ENCODE measurements at regions not wholly inside any gene's neighbourhood (a gene's known extent, or its start where the extent isn't known, plus 50 kb on each side); places are given as distances from the start of the nearest gene placed in this dataset.
"Not testable (repeated sequence)": the region's sequence is repeated elsewhere in the genome, so short reads cannot be mapped to it uniquely, and the experiment has no call there.

GRCh38 chr2:207231967-207232366, 66.2 kb upstream of the KLF7 start:
- TF ChIP-seq Cebpa-rat (IDR thresholded peaks at IDR 0.05) = no peak
- no peaks in the 10 kb centered on the region for H4K20me1 ChIP-seq
- peaks cover 0 to 37% (median 6%) of the 10 kb centered on the region in 11 experiments; a peak in 11 of 22 replicates for H3K9me3 ChIP-seq (replicated peaks in 1 of 11)
- H3K36me3 ChIP-seq = no peaks in the 10 kb centered on the region; a peak in 1 of 22 replicates
- H3K4me3 ChIP-seq = no peak overlapping the region
- H3K27me3 ChIP-seq = no peaks in the 10 kb centered on the region
- peaks cover 0 to 94% (median 20%) of the 10 kb centered on the region in 10 experiments; a peak in 13 of 20 replicates for H3K4me1 ChIP-seq
- peak overlapping the region in 4 of 11 experiments; percentile 4 to 87 (median 73); a peak in 7 of 22 replicates for H3K4me2 ChIP-seq
- 0 out of 22 replicates have a peak overlapping the region, but pooled peaks of 1 of the 11 experiments have one; percentile 59 for H3K9ac ChIP-seq
- H3K27ac ChIP-seq = peak overlapping the region in 3 of 11 experiments; percentile 51 to 78 (median 67); a peak in 4 of 22 replicates

GRCh38 chr2:207233141-207233540, 67.4 kb upstream of the KLF7 start:
- Histone ChIP-seq H3K9me3 (replicated peaks in 1 of 11) (peaks cover 0 to 37% (median 6%) of the 10 kb centered on the region in 11 experiments; a peak in 11 of 22 replicates), H3K4me1 (peaks cover 0 to 100% (median 32%) of the 10 kb centered on the region in 10 experiments; a peak in 16 of 20 replicates), H3K27ac (0 out of 22 replicates have a peak overlapping the region, but pooled peaks of 1 of the 11 experiments have one; percentile 93), H3K4me2 (peak overlapping the region in 2 of 11 experiments; percentile 86 to 87; a peak in 4 of 22 replicates)
- not testable (repeated sequence) for H3K4me3 ChIP-seq, H4K20me1 ChIP-seq, H3K9ac ChIP-seq, H3K27me3 ChIP-seq, H3K36me3 ChIP-seq

- Histone ChIP-seq H3K9me3 (replicated peaks in 1 of 11) (peaks cover 0 to 37% (median 6%) of the 10 kb centered on the region in 11 experiments; a peak in 11 of 22 replicates), H3K4me3 (no peak overlapping the region)
Measured at GRCh38 chr2:207233731-207234130, 68.0 kb upstream of the KLF7 start.

GRCh38 chr2:207235621-207236020, 69.9 kb upstream of the KLF7 start:
- peak overlapping the region in 6 of 11 experiments; percentile 37 to 96 (median 84); a peak in 12 of 22 replicates for H3K4me2 ChIP-seq
- peaks cover 6 to 100% (median 55%) of the 10 kb centered on the region in 10 experiments; a peak in 19 of 20 replicates for H3K4me1 ChIP-seq
- 0 out of 22 replicates have a peak, but pooled peaks of 1 of the 11 experiments have one; percentile 26 for TF ChIP-seq Cebpa-rat (IDR thresholded peaks at IDR 0.05)
- no peaks in the 10 kb centered on the region for H3K27me3 ChIP-seq
- H4K20me1 ChIP-seq = no peaks in the 10 kb centered on the region
- H3K9ac ChIP-seq = peak overlapping the region in 2 of 11 experiments; percentile 54 to 56; a peak in 4 of 22 replicates
- H3K4me3 ChIP-seq = no peak overlapping the region
- H3K36me3 ChIP-seq = no peaks in the 10 kb centered on the region; a peak in 1 of 22 replicates
- H3K9me3 ChIP-seq (replicated peaks in 1 of 11) = peaks cover 0 to 29% (median 0%) of the 10 kb centered on the region in 11 experiments; a peak in 9 of 22 replicates
- peak overlapping the region in 8 of 11 experiments; percentile 30 to 94 (median 90); a peak in 15 of 22 replicates for H3K27ac ChIP-seq

More at GRCh38 chr2:207233731-207234130, 68.0 kb upstream of the KLF7 start:
- Histone ChIP-seq H3K4me1 (peaks cover 4 to 100% (median 38%) of the 10 kb centered on the region in 10 experiments; a peak in 19 of 20 replicates), H3K27ac (peak overlapping the region in 2 of 11 experiments; percentile 30 to 93; a peak in 2 of 22 replicates), H3K9ac (no peak overlapping the region), H3K27me3 (no peaks in the 10 kb centered on the region), H3K36me3 (no peaks in the 10 kb centered on the region; a peak in 1 of 22 replicates), H4K20me1 (no peaks in the 10 kb centered on the region), H3K4me2 (peak overlapping the region in 3 of 11 experiments; percentile 86 to 96 (median 87); a peak in 5 of 22 replicates)
- no peak for TF ChIP-seq Cebpa-rat (IDR thresholded peaks at IDR 0.05)

- Histone ChIP-seq H3K9ac (peak overlapping the region in 5 of 11 experiments; percentile 34 to 78 (median 54); a peak in 8 of 22 replicates), H3K4me2 (peak overlapping the region in 9 of 11 experiments; percentile 5 to 96 (median 60); a peak in 15 of 22 replicates), H3K9me3 (replicated peaks in 1 of 11) (peaks cover 0 to 29% (median 0%) of the 10 kb centered on the region in 11 experiments; a peak in 9 of 22 replicates), H3K27ac (peak overlapping the region in 9 of 11 experiments; percentile 30 to 94 (median 89); a peak in 18 of 22 replicates), H3K27me3 (no peaks in the 10 kb centered on the region), H3K4me1 (peaks cover 6 to 100% (median 60%) of the 10 kb centered on the region in 10 experiments; a peak in 19 of 20 replicates), H3K4me3 (no peak overlapping the region), H4K20me1 (no peaks in the 10 kb centered on the region), H3K36me3 (no peaks in the 10 kb centered on the region; a peak in 1 of 22 replicates)
- TF ChIP-seq Cebpa-rat (IDR thresholded peaks at IDR 0.05) = peak in 4 of 11 experiments; percentile 78 to 96 (median 90); a peak in 8 of 22 replicates
Measured at GRCh38 chr2:207236156-207236935, 70.6 kb upstream of the KLF7 start.

- Histone ChIP-seq H4K20me1 (no peaks in the 10 kb centered on the region), H3K27me3 (no peaks in the 10 kb centered on the region), H3K4me1 (peaks cover 6 to 100% (median 62%) of the 10 kb centered on the region in 10 experiments; a peak in 19 of 20 replicates), H3K4me2 (peak overlapping the region; percentile 49 to 96 (median 79); a peak in 21 of 22 replicates), H3K27ac (peak overlapping the region; percentile 58 to 94 (median 87)), H3K4me3 (peak overlapping the region in 8 of 10 experiments; percentile 5 to 51 (median 33); a peak in 10 of 20 replicates), H3K36me3 (no peaks in the 10 kb centered on the region; a peak in 1 of 22 replicates), H3K9ac (peak overlapping the region in 10 of 11 experiments; percentile 49 to 81 (median 68); a peak in 18 of 22 replicates), H3K9me3 (replicated peaks in 1 of 11) (peaks cover 0 to 21% (median 0%) of the 10 kb centered on the region in 11 experiments; a peak in 9 of 22 replicates)
- TF ChIP-seq Cebpa-rat (IDR thresholded peaks at IDR 0.05) = peak; percentile 7 to 77 (median 68); a peak in 15 of 22 replicates
Measured at GRCh38 chr2:207238831-207239701, 73.3 kb upstream of the KLF7 start.

- H3K9me3 ChIP-seq (replicated peaks in 1 of 11) = peaks cover 0 to 15% (median 0%) of the 10 kb centered on the region in 11 experiments; a peak in 9 of 22 replicates
- peak overlapping the region; percentile 58 to 94 (median 87) for H3K27ac ChIP-seq
- no peaks in the 10 kb centered on the region; a peak in 1 of 22 replicates for H3K36me3 ChIP-seq
- H3K4me1 ChIP-seq = peaks cover 6 to 100% (median 66%) of the 10 kb centered on the region in 10 experiments; a peak in 19 of 20 replicates
- H3K27me3 ChIP-seq = no peaks in the 10 kb centered on the region
- H3K4me3 ChIP-seq = peak overlapping the region in 7 of 10 experiments; percentile 5 to 51 (median 36); a peak in 7 of 20 replicates
- H3K4me2 ChIP-seq = peak overlapping the region; percentile 49 to 96 (median 79); a peak in 21 of 22 replicates
- no peak for TF ChIP-seq Cebpa-rat (IDR thresholded peaks at IDR 0.05)
- H3K9ac ChIP-seq = peak overlapping the region in 10 of 11 experiments; percentile 49 to 81 (median 68); a peak in 18 of 22 replicates
- H4K20me1 ChIP-seq = no peaks in the 10 kb centered on the region
Measured at GRCh38 chr2:207239754-207240494, 74.2 kb upstream of the KLF7 start.
